ENCODE measurements at regions not wholly inside any gene's neighbourhood (a gene's known extent, or its start where the extent isn't known, plus 50 kb on each side); places are given as distances from the start of the nearest gene placed in this dataset.

DNA sequence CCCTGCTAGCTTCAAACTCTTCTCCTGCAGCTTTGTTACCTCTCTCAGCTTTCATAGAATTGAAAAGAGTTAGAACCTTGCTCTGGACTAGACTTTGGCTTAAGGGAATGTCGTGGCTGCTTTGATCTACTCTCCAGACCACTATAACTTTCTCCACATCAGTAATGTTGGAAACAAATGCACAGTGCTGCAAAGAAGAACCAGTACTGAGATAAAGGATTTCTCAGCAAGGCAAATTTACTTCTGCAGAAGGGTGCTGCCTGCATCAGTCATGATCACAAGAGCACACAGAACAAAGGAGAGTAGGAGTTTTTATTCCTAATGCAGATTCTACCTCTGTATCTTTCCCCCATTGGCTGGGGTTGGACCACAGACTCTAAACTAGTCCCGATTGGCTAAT lies 621.6 kb upstream of the CHRM3 start:
- TF ChIP-seq, protein P1, sequence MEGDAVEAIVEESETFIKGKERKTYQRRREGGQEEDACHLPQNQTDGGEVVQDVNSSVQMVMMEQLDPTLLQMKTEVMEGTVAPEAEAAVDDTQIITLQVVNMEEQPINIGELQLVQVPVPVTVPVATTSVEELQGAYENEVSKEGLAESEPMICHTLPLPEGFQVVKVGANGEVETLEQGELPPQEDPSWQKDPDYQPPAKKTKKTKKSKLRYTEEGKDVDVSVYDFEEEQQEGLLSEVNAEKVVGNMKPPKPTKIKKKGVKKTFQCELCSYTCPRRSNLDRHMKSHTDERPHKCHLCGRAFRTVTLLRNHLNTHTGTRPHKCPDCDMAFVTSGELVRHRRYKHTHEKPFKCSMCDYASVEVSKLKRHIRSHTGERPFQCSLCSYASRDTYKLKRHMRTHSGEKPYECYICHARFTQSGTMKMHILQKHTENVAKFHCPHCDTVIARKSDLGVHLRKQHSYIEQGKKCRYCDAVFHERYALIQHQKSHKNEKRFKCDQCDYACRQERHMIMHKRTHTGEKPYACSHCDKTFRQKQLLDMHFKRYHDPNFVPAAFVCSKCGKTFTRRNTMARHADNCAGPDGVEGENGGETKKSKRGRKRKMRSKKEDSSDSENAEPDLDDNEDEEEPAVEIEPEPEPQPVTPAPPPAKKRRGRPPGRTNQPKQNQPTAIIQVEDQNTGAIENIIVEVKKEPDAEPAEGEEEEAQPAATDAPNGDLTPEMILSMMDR (conservative IDR thresholded peaks at IDR 0.05), result no peak
- TF ChIP-seq ZFX (IDR thresholded peaks at IDR 0.05), result no peak
